ENCODE measurements at regions not wholly inside any gene's neighbourhood (a gene's known extent, or its start where the extent isn't known, plus 50 kb on each side); places are given as distances from the start of the nearest gene placed in this dataset.

GRCh38 chr14:53741479-53742232, 215.0 kb downstream of the BMP4 start:
- Histone ChIP-seq H3K4me1 (ENCODE audit: control insufficient read depth in 1 of 2, insufficient read depth in 2 of 2, low read depth in 1 of 2, low read length in 1 of 2) (no peaks in the 10 kb centered on the region), H3K4me2 (no peak overlapping the region), H3K27ac (ENCODE audit: low read depth in 2 of 2, low read length in 1 of 2) (no peak overlapping the region), H3K4me3 (ENCODE audit: low read depth in 2 of 2, low read length in 1 of 2) (no peak overlapping the region), H3K79me2 (ENCODE audit: insufficient read depth) (no peaks in the 10 kb centered on the region), H3K9me2 (no peaks in the 10 kb centered on the region), H3K36me3 (replicated peaks in 1 of 2; ENCODE audit: control insufficient read depth in 1 of 2, insufficient read depth in 2 of 2, low read length in 1 of 2) (no peaks in the 10 kb centered on the region), H3K27me3 (ENCODE audit: insufficient read depth) (no peaks in the 10 kb centered on the region), H3F3A (replicated peaks; ENCODE audit: insufficient read depth) (no peaks in the 10 kb centered on the region), H4K20me1 (ENCODE audit: insufficient read depth) (no peaks in the 10 kb centered on the region), H3K9me3 (no peaks in the 10 kb centered on the region), H3K9ac (no peak overlapping the region), H2AFZ (ENCODE audit: low read depth) (no peak overlapping the region)
- ChIA-PET POLR2A (no interaction called here), CTCF (interaction anchor here (1.0 to 1.2 kb wide), 2 partner anchors 10 to 16 kb away, joined by 3 read pairs; no protein-coding TSS in a partner anchor)
- 5% methylated on average over 5 of the region's 5 CpGs for WGBS (ENCODE audit: low lambda C conversion rate)
- TF ChIP-seq TEAD4 (IDR thresholded peaks at IDR 0.05; ENCODE audit: borderline replicate concordance, insufficient read depth) (no peak), NRF1 (IDR thresholded peaks at IDR 0.05; ENCODE audit: low read depth, low read length) (no peak), EZH2phosphoT487 (IDR thresholded peaks at IDR 0.05; ENCODE audit: borderline replicate concordance, low read depth) (no peak), REST (IDR thresholded peaks at IDR 0.05; ENCODE audit: low read depth, low read length) (no peak), RCOR1 (IDR thresholded peaks at IDR 0.05; ENCODE audit: low read length) (no peak), TAF1 (IDR thresholded peaks at IDR 0.05; ENCODE audit: borderline replicate concordance, low read depth, low read length) (no peak), SIN3A (IDR thresholded peaks at IDR 0.05; ENCODE audit: borderline replicate concordance, low read depth, low read length) (no peak), MEF2A (IDR thresholded peaks at IDR 0.05; ENCODE audit: borderline replicate concordance, low read depth) (no peak), USF2 (IDR thresholded peaks at IDR 0.05; ENCODE audit: borderline replicate concordance, low read depth, low read length) (no peak), RAD21 (IDR thresholded peaks at IDR 0.05; ENCODE audit: low read length) (no peak), USF1 (IDR thresholded peaks at IDR 0.05; ENCODE audit: borderline replicate concordance, low read depth) (no peak)
- DNase-seq, result no peak
